ENCODE measurements at regions not wholly inside any gene's neighbourhood (a gene's known extent, or its start where the extent isn't known, plus 50 kb on each side); places are given as distances from the start of the nearest gene placed in this dataset.
A peak's percentile ranks its signal among the peaks of the same experiment; 100 is the strongest.

DNA sequence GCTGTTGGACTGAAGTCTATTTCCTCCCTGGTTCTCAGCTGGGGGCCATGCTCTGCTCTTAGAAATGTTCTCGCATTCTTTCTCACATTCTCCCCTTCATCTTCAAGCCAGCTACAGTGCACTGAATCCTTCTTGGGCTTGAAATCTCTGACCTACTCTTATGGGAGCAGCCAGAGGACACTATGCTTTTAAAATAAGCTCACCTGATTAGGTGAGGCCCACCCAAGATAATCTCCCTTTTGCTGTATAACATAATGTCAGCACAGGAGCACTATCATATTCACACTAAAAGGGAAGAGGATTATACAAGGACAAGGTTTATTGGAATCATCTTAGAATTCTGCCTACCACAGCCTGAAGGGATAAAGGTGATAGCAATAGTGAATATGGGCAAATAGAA lies 146.3 kb downstream of the ZNF674 start:
- no peak for DNase-seq (ENCODE audit: low read depth)
- no peak overlapping the region for H3K4me3 ChIP-seq (ENCODE audit: low read depth, low read length)
- no peaks in the 10 kb centered on the region for H3K27me3 ChIP-seq (ENCODE audit: control insufficient read depth, insufficient read depth, low read length)
- TF ChIP-seq, protein P1, sequence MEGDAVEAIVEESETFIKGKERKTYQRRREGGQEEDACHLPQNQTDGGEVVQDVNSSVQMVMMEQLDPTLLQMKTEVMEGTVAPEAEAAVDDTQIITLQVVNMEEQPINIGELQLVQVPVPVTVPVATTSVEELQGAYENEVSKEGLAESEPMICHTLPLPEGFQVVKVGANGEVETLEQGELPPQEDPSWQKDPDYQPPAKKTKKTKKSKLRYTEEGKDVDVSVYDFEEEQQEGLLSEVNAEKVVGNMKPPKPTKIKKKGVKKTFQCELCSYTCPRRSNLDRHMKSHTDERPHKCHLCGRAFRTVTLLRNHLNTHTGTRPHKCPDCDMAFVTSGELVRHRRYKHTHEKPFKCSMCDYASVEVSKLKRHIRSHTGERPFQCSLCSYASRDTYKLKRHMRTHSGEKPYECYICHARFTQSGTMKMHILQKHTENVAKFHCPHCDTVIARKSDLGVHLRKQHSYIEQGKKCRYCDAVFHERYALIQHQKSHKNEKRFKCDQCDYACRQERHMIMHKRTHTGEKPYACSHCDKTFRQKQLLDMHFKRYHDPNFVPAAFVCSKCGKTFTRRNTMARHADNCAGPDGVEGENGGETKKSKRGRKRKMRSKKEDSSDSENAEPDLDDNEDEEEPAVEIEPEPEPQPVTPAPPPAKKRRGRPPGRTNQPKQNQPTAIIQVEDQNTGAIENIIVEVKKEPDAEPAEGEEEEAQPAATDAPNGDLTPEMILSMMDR (IDR thresholded peaks at IDR 0.05; ENCODE audit: insufficient read depth, low read length, poor library complexity, severe bottlenecking), result no peak
- H3K36me3 ChIP-seq (ENCODE audit: control insufficient read depth, insufficient read depth, low read length), result no peaks in the 10 kb centered on the region

DNA sequence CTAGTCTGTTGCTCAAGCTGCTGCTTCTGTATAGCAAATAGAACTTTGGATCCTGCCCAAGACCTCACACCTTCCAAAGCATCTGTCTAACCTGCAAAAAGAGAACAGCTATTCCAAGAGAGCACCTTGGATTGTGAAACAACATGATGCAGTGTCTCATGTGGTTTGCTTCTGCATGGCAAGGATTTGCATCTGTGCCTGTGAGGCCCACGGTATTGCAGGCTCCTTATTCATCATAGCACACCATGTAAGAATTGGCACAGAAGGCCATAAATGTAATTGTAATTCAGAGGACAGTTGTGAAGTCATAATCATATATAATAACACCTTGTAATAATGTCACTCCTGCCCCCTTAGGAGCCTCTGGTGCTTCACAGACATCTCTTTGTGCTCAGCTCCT lies 147.1 kb downstream of the ZNF674 start:
- TF ChIP-seq, protein P1 (IDR thresholded peaks at IDR 0.05; ENCODE audit: insufficient read depth, low read length, poor library complexity, severe bottlenecking), result no peak
- Histone ChIP-seq H3K27me3 (ENCODE audit: control insufficient read depth, insufficient read depth, low read length) (no peaks in the 10 kb centered on the region), H3K4me3 (ENCODE audit: low read depth, low read length) (no peak overlapping the region), H3K36me3 (ENCODE audit: control insufficient read depth, insufficient read depth, low read length) (no peaks in the 10 kb centered on the region)
- DNase-seq (ENCODE audit: low read depth), result no peak

DNA sequence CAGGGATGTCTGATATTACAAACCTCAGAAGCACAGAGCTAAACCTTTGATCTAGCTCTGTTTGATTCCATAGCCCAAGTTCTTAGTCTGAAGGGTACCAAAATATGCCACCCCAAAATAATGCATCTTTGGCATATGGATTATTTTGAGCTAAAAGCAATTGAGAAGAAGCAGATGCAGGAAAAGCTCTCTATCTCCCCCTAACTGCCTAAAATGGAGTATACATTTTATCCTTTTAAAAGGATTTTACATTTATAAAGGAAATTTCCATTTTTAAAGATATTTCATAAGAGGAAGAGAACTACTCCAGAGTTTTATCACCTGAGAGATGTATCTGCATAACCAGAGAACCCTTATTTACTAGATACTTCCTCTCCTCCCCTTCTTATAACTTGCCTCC lies 158.7 kb downstream of the ZNF674 start:
- no peak for DNase-seq (ENCODE audit: low read depth)
- H3K27me3 ChIP-seq (ENCODE audit: control insufficient read depth, insufficient read depth, low read length), result no peaks in the 10 kb centered on the region
- TF ChIP-seq, protein P1 (IDR thresholded peaks at IDR 0.05; ENCODE audit: insufficient read depth, low read length, poor library complexity, severe bottlenecking), result peak; percentile 23
- H3K4me3 ChIP-seq (ENCODE audit: low read depth, low read length), result no peak overlapping the region
- H3K36me3 ChIP-seq (ENCODE audit: control insufficient read depth, insufficient read depth, low read length), result no peaks in the 10 kb centered on the region

DNA sequence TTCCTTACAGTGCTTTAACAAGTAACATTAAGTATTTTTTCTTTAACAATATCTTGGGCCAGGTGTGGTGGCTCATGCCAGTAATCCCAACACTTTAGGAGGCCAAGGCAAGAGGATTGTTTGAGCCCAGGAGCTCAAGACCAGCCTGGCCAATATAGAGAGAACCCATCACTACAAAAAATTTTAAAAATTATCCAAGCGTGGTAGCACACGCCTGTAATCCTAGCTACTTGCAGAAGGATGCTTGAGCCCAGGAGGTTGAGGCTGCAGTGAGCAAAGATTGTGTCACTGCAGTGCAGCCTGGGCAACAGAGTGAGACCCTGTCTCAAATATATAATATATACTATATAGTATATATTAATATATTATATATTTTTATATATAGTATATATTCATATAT lies 162.2 kb downstream of the ZNF674 start:
- Histone ChIP-seq H3K27me3 (ENCODE audit: control insufficient read depth, insufficient read depth, low read length) (no peaks in the 10 kb centered on the region), H3K36me3 (ENCODE audit: control insufficient read depth, insufficient read depth, low read length) (no peaks in the 10 kb centered on the region), H3K4me3 (ENCODE audit: low read depth, low read length) (no peak overlapping the region)
- TF ChIP-seq, protein P1 (IDR thresholded peaks at IDR 0.05; ENCODE audit: insufficient read depth, low read length, poor library complexity, severe bottlenecking), result no peak
- no peak for DNase-seq (ENCODE audit: low read depth)

DNA sequence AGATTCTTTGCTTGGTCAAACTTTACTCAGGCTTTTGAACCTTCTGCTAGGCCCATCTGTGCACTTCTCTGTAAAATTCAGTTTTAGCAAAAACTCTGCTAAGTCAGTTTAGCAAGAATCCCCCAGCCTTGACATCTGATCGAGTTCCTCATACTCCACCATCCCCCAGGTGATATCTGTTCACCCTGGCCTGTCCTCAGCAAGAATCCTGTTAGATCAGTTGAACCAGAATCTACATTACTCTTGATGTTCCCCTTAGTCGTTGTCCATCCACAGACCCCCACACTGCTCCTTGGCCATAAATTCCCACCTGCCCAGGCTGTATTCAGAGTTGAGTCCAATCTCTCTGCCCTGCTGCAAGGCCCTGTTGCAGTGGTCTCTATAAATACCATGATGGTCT lies 162.6 kb downstream of the ZNF674 start:
- Histone ChIP-seq H3K4me3 (ENCODE audit: low read depth, low read length) (no peak overlapping the region), H3K27me3 (ENCODE audit: control insufficient read depth, insufficient read depth, low read length) (no peaks in the 10 kb centered on the region), H3K36me3 (ENCODE audit: control insufficient read depth, insufficient read depth, low read length) (no peaks in the 10 kb centered on the region)
- TF ChIP-seq, protein P1 (IDR thresholded peaks at IDR 0.05; ENCODE audit: insufficient read depth, low read length, poor library complexity, severe bottlenecking), result no peak
- DNase-seq (ENCODE audit: low read depth), result no peak

DNA sequence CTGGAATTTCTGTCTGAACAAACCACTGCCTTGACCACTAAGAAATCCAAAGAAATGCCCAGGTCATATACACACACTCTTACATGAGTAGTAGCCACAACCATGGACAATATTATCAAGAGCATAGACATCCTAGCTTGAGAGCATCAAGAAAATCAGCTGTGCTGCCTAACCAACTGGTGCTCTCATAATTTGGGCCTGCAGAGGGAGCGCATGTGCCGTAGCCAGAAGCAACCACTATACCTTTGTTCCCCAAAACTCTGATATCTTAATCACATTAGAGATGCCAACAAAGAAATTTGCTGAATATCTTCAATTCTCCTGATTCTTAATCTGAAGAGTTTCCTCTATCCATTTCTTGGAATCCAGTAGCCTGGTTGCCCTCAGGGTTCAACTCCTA lies 163.6 kb downstream of the ZNF674 start:
- DNase-seq (ENCODE audit: low read depth), result no peak
- Histone ChIP-seq H3K27me3 (ENCODE audit: control insufficient read depth, insufficient read depth, low read length) (no peaks in the 10 kb centered on the region), H3K4me3 (ENCODE audit: low read depth, low read length) (no peak overlapping the region), H3K36me3 (ENCODE audit: control insufficient read depth, insufficient read depth, low read length) (no peaks in the 10 kb centered on the region)
- TF ChIP-seq, protein P1 (IDR thresholded peaks at IDR 0.05; ENCODE audit: insufficient read depth, low read length, poor library complexity, severe bottlenecking), result peak; percentile 44

Data from kidney epithelial cell (primary cell).